Memory B cell (primary cell): ENCODE measurements at regions not wholly inside any gene's neighbourhood (a gene's known extent, or its start where the extent isn't known, plus 50 kb on each side); places are given as distances from the start of the nearest gene placed in this dataset.

Experiments
- ATAC-seq: fragments of 150-1000 bp; cut with Tn5 transposase; 2 replicates; pipeline ENCODE4 v1.10.0; 2021; ENCODE audit warnings: low read depth, mild to moderate bottlenecking, moderate library complexity
- DNase-seq, 2 donors: peaks; one replicate each; pipeline ENCODE4 v3.0.0; 2022; ENCODE audit warnings: low spot score in 2 of 2
- H3K27ac Mint-ChIP-seq: one replicate; pipeline ENCODE4 v1.8.0; 2022; ENCODE audit warnings: mild to moderate bottlenecking, moderate library complexity, mixed read lengths
- H3K27me3 Mint-ChIP-seq: one replicate; pipeline ENCODE4 v1.8.0; 2022; ENCODE audit warnings: mixed read lengths
- H3K36me3 Mint-ChIP-seq: one replicate; pipeline ENCODE4 v1.8.0; 2022; ENCODE audit warnings: mild to moderate bottlenecking, mixed read lengths
- H3K4me1 Mint-ChIP-seq: one replicate; pipeline ENCODE4 v1.8.0; 2022; ENCODE audit warnings: mixed read lengths
- H3K4me3 Mint-ChIP-seq: one replicate; pipeline ENCODE4 v1.8.0; 2022; ENCODE audit warnings: mild to moderate bottlenecking, moderate library complexity, mixed read lengths
- H3K9me3 Mint-ChIP-seq: one replicate; pipeline ENCODE4 v1.8.0; 2022; ENCODE audit warnings: mixed read lengths

DNA sequence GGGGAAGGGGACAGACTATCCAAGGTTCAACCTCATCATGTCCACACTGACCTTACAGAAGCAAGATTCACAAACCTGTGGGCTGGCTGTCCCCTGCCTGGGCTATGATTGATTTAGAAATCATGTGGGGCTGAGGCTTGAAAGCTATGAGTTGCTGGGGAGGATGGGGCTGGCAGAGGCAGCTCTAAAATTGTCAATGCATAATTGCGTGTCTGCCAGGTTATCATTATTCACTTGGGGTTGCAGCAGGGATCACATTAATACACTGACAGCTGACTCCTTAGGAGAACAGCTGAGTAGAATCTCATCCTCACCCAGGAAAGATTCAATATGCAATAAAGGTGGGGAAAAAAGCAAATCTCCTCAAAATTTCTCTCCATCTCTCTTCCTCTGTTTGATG is 866.3 kb downstream of the CCSER2 start:
- no peaks in the 10 kb centered on the region for H3K36me3 Mint-ChIP-seq

DNA sequence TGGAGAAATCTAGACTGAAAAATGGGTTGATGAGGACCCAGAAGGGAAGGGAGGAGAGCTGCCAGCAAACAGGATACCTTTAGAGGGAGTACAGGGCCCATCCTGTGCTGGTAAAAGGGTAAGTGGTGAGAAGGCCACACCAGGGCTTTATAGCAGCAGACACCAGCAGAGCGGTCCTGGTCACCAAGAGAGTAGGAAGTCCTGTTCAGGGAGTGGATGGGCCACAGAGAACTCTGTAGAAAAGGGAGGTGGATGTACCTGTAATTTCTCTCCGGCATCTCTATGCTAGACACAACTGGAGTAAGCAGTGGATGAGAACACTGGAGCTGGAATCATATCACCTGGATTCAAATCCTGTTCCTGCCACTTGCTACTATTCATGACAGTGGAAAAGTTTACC is 867.2 kb downstream of the CCSER2 start:
- Mint-ChIP-seq H3K4me3 (no peak overlapping the region), H3K4me1 (no peaks in the 10 kb centered on the region), H3K36me3 (no peaks in the 10 kb centered on the region), H3K27me3 (no peaks in the 10 kb centered on the region), H3K27ac (no peak overlapping the region), H3K9me3 (peaks cover 3% of the 10 kb centered on the region)
- DNase-seq (no peak), ATAC-seq (no peak)

More for the DNA sequence above, 866.3 kb downstream of the CCSER2 start:
- no peaks in the 10 kb centered on the region for H3K4me1 Mint-ChIP-seq
- no peak overlapping the region for H3K4me3 Mint-ChIP-seq
- no peak for DNase-seq
- ATAC-seq, result no peak
- peaks cover 3% of the 10 kb centered on the region for H3K9me3 Mint-ChIP-seq
- no peaks in the 10 kb centered on the region for H3K27me3 Mint-ChIP-seq
- no peak overlapping the region for H3K27ac Mint-ChIP-seq

DNA sequence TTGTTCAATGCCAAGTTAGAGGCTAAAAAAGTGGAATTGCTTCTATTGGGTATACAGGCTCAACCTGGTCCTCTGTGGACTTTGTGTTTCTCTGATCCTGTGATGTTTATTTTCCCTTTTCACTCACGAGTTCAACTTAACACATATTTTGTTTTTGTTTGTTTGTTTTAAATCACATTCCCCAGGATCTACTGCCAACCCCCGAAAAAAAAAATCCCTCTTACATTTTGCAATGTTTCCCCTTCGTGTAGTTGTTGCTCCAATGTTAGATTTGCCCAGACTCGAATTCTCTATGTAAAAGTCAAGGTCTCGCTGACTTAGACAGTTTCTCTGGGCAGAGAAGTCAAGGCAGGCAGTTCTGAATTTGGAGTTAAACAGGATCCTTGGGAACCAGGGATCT is 876.4 kb downstream of the CCSER2 start:
- Mint-ChIP-seq H3K36me3 (no peaks in the 10 kb centered on the region), H3K27ac (no peak overlapping the region), H3K27me3 (no peaks in the 10 kb centered on the region), H3K4me3 (no peak overlapping the region), H3K4me1 (no peaks in the 10 kb centered on the region), H3K9me3 (no peaks in the 10 kb centered on the region)
- DNase-seq (no peak), ATAC-seq (no peak)

DNA sequence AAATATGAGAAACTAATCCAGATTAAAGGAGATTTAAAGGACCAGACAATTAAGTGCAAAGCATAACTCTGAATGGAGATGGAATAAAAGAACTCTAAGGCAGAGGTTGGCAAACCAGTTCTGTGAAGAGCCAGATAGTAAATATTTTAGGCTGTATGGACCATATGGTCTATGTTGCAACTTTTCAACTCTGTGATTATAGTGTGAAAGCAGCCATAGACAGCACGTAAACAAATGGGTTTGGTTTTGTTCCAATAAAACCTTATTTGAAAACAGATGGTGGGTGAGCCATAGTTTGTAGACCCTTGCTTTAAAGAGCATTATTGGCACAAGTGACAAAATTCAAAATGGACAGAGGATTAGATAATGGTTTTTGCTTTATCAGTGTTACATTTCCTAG is 884.1 kb downstream of the CCSER2 start:
- Mint-ChIP-seq H3K4me1 (no peaks in the 10 kb centered on the region), H3K4me3 (no peak overlapping the region), H3K27me3 (no peaks in the 10 kb centered on the region), H3K27ac (no peak overlapping the region), H3K36me3 (no peaks in the 10 kb centered on the region), H3K9me3 (no peaks in the 10 kb centered on the region)
- no peak for DNase-seq
- no peak for ATAC-seq

DNA sequence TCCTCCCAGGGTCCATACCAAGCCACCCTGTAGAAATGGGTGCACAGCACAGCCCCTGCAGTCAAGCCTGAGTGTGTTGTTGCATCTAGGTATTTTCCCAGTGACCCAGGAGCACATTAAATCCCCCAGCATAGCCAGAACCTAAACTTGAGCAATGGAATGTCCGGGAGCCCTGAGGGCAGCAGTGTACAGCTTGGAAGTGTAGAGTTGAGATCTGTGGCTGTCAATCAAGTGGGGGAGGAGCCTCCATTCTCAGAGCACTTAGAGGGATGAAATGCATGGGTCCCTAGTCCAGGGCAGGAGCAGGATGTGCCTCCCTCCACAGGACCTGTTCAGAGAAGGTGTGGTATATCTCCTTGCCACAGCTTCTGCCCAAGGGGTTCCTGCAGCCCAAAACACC is 885.1 kb downstream of the CCSER2 start:
- Mint-ChIP-seq H3K27me3 (no peaks in the 10 kb centered on the region), H3K4me3 (no peak overlapping the region), H3K4me1 (no peaks in the 10 kb centered on the region), H3K9me3 (peaks cover 1% of the 10 kb centered on the region), H3K36me3 (no peaks in the 10 kb centered on the region), H3K27ac (no peak overlapping the region)
- ATAC-seq, result no peak
- DNase-seq, result no peak

DNA sequence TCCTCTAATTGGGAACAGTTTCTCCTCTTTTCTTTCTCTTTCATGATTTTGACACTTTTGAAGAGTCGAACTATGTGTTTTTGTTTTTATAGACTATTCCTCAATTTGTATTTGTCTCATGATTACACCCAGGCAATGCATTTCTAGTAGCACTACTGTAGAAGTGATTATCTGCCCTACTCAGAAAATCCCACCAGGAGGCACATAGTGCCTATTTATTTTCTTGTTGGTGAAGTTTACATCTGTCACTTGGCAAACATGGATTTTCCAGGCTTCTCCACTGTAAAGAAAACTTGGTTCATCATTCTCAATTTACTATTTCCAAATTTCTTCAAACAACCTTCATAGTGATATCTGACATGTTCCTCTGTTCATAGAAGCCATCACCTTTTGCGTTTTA is 893.9 kb downstream of the CCSER2 start:
- Mint-ChIP-seq H3K4me3 (no peak overlapping the region), H3K27ac (no peak overlapping the region), H3K4me1 (no peaks in the 10 kb centered on the region), H3K9me3 (peaks cover 5% of the 10 kb centered on the region), H3K36me3 (no peaks in the 10 kb centered on the region), H3K27me3 (peaks cover 1% of the 10 kb centered on the region)
- DNase-seq (no peak), ATAC-seq (no peak)

DNA sequence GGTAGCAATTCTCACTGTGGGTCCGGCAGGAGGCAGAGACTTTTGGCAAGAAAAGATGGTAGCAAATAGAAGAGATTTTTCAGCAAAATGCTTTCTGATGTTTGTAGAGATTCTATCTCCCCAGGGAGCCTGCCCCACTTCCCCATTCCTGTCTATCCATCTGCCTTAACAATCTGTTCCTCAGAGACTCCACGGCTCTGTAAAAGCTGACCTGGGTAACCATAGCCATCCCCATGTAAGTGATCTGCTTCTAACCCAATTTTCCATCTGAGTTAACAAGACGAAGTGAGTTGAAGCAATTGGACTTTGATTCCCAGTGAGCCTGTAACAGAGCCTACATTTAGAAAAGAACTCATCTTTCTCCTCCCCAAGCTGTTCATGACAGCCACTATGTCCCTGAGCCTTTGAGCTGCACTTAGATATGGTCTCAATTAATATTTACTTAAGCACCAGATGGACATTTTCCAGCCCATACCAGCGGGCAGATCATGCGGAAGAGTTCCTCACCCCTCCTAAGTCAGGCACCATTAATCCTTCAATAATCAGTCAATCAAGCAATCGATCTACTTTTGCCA is 896.1 kb downstream of the CCSER2 start:
- no peak for DNase-seq
- Mint-ChIP-seq H3K9me3 (peaks cover 5% of the 10 kb centered on the region), H3K27ac (no peak overlapping the region)

DNA sequence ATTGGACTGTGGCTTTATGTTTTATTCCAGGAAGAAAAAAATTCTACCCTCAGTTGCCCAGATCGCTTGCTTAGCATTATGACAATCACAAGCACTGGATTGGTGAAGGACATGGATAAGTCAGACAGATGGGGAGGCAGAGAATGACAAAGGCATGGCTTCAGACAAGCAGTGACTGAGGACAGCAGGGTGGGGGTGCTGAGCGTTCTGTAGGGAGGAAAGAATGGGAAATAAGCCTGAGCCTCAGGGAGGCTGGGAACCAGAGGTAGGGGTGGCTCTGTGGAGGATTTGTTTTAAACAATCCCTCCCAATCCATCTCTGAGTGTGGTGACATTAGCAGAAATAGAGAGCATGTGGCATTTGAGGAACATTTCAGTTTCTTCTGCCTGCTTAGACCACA is 896.9 kb downstream of the CCSER2 start:
- no peaks in the 10 kb centered on the region for H3K4me1 Mint-ChIP-seq
- H3K27ac Mint-ChIP-seq, result no peak overlapping the region
- ATAC-seq, result no peak
- no peak overlapping the region for H3K4me3 Mint-ChIP-seq
- peaks cover 1% of the 10 kb centered on the region for H3K27me3 Mint-ChIP-seq
- no peaks in the 10 kb centered on the region for H3K36me3 Mint-ChIP-seq
- H3K9me3 Mint-ChIP-seq, result peaks cover 7% of the 10 kb centered on the region
- no peak for DNase-seq

More for the DNA sequence above, 896.1 kb downstream of the CCSER2 start:
- Mint-ChIP-seq H3K4me1 (no peaks in the 10 kb centered on the region), H3K27me3 (peaks cover 1% of the 10 kb centered on the region), H3K4me3 (no peak overlapping the region), H3K36me3 (no peaks in the 10 kb centered on the region)
- no peak for ATAC-seq

DNA sequence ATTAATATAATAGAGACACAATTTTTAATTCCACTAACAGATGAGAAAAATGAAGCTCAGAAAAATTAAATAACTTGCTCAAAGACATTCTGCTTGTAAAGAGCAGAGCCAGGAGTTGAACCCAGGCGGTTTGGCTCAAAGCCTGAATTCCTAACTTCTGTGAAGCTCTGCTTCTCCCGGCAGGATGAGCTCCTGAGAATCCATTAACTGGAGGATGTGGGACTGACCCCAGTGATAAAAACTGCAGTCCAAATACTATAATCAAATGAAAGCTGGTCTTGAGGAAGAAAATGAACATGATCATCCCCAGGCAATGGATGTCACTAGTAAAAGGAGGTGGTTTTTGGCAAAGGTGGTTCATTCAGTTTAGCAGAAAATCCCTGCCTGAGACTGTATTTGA is 898.2 kb downstream of the CCSER2 start:
- Mint-ChIP-seq H3K27me3 (peaks cover 1% of the 10 kb centered on the region), H3K9me3 (peaks cover 7% of the 10 kb centered on the region), H3K36me3 (no peaks in the 10 kb centered on the region), H3K27ac (no peak overlapping the region), H3K4me1 (no peaks in the 10 kb centered on the region), H3K4me3 (no peak overlapping the region)
- ATAC-seq (no peak), DNase-seq (no peak)

DNA sequence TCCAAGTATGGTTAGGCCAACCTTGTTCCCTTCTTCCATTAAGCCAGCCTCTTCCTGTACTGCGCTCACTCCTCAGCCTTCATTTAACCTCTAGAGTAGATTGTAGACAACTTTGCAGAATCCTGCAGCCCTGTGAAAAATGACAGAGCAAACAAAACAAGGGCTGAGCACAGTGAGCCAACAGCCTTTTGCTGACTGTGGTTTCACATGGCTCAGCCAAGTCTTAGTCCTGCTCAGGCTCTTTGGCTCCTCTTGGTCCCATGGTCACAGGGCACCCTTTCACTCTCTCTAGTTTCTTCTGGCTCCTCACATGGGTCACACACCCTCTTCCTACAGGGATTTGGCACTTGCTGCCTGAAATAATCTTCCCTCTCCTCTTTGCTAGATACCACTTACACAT is 900.3 kb downstream of the CCSER2 start:
- no peak for ATAC-seq

DNA sequence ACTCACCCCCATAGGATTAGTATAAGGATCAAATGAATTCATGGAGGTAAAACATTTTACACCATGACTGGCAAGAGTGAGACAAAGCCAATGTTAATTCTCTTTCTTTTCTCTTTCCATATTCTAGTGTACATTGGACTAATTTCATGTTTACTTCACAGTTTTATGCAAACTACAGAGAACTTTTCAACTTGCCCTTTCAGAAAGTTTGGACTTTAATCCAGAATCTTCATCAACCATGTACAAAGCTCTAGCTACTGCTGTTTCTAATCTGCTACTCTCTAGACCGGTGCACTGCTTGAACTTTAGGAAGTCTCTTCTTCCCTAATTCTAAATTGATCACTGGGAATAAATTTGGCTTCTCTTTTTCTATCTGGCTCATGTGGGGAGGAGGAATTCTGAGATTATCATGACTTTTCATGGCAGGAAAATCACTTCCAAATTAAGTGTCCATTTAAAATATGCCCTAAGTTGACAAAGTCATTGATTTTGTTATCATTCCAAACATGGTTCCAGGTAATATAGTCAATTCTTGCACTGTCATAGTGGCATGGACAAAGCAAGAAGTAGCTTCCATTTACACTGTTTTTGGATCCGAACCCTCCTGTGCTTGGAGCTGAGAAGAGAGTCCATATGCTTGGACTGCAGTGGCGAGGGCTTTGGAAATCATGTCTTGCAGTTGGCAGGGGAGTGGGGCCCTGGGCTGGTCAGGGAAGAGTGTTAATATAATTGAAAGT is 903.3 kb downstream of the CCSER2 start:
- DNase-seq (no peak), ATAC-seq (no peak)
- Mint-ChIP-seq H3K27me3 (no peaks in the 10 kb centered on the region), H3K27ac (no peak overlapping the region), H3K36me3 (no peaks in the 10 kb centered on the region), H3K4me1 (no peaks in the 10 kb centered on the region), H3K9me3 (peaks cover 6% of the 10 kb centered on the region), H3K4me3 (no peak overlapping the region)

More for the DNA sequence above, 900.3 kb downstream of the CCSER2 start:
- Mint-ChIP-seq H3K9me3 (peaks cover 6% of the 10 kb centered on the region), H3K4me3 (no peak overlapping the region), H3K36me3 (no peaks in the 10 kb centered on the region), H3K27ac (no peak overlapping the region), H3K27me3 (peaks cover 1% of the 10 kb centered on the region), H3K4me1 (no peaks in the 10 kb centered on the region)
- no peak for DNase-seq

DNA sequence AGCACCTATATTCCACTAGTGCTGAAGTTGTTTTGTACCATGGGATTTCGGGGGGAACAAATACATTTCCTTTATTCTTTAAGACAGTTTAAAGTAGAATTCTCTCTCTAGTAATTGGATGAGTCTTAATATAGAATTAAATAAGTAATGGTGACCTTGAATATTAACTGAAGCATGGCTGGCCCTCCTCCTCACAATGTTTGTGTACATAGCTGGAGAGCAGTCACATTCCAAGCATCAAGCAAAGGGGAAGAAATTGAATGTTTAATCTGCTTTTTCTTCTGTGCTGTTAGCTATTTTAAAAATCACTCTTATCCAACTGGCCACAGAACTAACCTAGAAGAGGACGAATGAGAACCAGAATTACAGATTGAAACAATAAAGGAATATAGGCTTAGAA is 906.9 kb downstream of the CCSER2 start:
- Mint-ChIP-seq H3K4me1 (no peaks in the 10 kb centered on the region), H3K4me3 (no peak overlapping the region), H3K27ac (no peak overlapping the region), H3K36me3 (no peaks in the 10 kb centered on the region), H3K9me3 (peaks cover 2% of the 10 kb centered on the region), H3K27me3 (no peaks in the 10 kb centered on the region)
- DNase-seq (no peak), ATAC-seq (no peak)

DNA sequence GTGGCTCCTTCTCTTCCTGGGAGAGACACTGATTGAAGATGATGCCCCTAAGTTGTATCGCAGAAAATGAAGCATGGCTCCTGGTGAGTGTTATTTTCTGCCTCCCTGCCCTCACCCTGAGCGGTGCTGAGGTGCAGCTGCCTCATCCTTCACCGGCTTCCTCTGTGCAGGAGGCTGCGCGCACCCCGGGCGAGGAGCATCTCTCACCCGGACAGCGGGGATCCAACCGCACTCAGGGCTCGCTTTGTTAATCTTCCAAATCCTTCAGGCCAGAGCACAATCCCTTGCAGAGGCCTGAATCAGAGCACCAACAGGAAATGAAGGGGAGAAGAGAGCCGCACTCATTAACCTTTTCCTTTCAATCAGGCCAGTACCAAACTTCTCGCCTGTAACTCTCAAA is 910.3 kb downstream of the CCSER2 start:
- DNase-seq (no peak), ATAC-seq (no peak)
- no peaks in the 10 kb centered on the region for H3K27me3 Mint-ChIP-seq
- no peak overlapping the region for H3K4me3 Mint-ChIP-seq
- no peaks in the 10 kb centered on the region for H3K36me3 Mint-ChIP-seq
- H3K27ac Mint-ChIP-seq, result no peak overlapping the region
- peaks cover 2% of the 10 kb centered on the region for H3K9me3 Mint-ChIP-seq
- H3K4me1 Mint-ChIP-seq, result no peaks in the 10 kb centered on the region

DNA sequence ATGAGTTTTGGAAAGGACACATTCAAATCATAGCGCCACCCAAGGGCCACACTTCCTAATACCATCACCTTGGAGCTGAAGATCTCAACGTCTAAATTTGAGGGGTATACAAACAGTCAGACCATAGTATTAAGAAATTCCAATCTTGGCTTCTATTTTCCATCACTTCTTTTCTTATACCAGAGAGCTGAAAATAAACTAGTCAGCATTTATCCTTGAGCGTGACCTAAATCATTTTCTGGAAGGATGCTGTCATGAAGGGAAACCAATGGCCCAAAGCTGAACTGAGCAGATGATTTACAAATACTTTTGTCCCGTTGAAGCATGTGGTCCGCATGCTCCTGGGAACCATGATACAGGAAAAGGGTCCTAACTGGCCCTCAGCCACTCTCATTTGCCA is 921.9 kb downstream of the CCSER2 start:
- no peak for ATAC-seq
- peaks cover 1% of the 10 kb centered on the region for H3K9me3 Mint-ChIP-seq
- H3K27ac Mint-ChIP-seq, result no peak overlapping the region

DNA sequence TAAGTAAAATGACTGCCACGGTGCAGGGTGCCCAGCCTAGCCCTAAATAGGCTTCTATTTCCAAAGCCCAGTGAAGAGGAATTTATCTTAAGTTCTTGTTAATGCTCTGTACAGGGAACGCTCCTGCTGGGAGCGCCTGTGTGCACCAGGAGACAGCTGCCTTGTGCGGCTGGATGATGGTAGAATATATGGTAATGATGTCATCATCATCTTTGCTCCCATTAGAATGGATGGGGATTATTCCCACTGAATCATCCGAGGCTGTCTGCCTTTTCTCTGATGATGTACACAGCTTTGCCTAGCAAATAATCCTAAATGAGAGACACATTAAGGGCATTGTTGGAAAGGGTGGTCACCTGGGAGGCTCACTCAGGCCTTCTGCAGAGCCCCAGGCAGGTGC is 928.1 kb downstream of the CCSER2 start:
- H3K27ac Mint-ChIP-seq, result no peak overlapping the region
- H3K36me3 Mint-ChIP-seq, result no peaks in the 10 kb centered on the region
- DNase-seq, result no peak
- no peak overlapping the region for H3K4me3 Mint-ChIP-seq
- ATAC-seq, result no peak
- peaks cover 6% of the 10 kb centered on the region for H3K9me3 Mint-ChIP-seq
- no peaks in the 10 kb centered on the region for H3K27me3 Mint-ChIP-seq
- H3K4me1 Mint-ChIP-seq, result no peaks in the 10 kb centered on the region

More for the DNA sequence above, 921.9 kb downstream of the CCSER2 start:
- no peaks in the 10 kb centered on the region for H3K36me3 Mint-ChIP-seq
- no peaks in the 10 kb centered on the region for H3K4me1 Mint-ChIP-seq
- no peaks in the 10 kb centered on the region for H3K27me3 Mint-ChIP-seq
- H3K4me3 Mint-ChIP-seq, result no peak overlapping the region
- DNase-seq, result no peak
